ENCODE measurements at regions not wholly inside any gene's neighbourhood (a gene's known extent, or its start where the extent isn't known, plus 50 kb on each side); places are given as distances from the start of the nearest gene placed in this dataset.
"Not testable (repeated sequence)": the region's sequence is repeated elsewhere in the genome, so short reads cannot be mapped to it uniquely, and the experiment has no call there.

GRCh38 chr3:26193558-26193957 lies 403.7 kb downstream of the OXSM start:
- DNase-seq: no peak

DNA sequence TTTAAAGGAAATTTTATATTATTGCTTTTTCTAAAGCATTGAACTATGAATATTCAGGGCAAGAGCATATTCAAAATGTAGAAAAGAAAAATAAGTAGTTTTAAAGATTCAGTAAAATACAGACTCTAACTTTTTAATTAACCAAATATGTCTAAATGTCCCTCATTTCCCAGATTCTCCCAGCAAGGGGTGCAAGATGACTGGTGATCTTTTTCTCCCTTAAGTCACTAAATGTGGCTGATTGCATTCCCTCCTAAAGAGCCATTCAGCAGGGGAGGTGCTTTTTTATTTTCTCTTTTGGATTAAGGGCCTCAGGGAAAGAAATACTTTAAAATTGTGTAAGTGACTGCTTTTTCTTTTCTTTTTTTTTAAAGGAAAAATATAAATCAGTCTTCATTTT lies 406.9 kb downstream of the OXSM start:
- no peak for DNase-seq

GRCh38 chr3:26198609-26199008 lies 408.7 kb downstream of the OXSM start:
- DNase-seq: no peak

GRCh38 chr3:26202169-26202568 lies 412.3 kb downstream of the OXSM start:
- no peak for DNase-seq

GRCh38 chr3:26205475-26205874 lies 415.6 kb downstream of the OXSM start:
- DNase-seq: no peak

DNA sequence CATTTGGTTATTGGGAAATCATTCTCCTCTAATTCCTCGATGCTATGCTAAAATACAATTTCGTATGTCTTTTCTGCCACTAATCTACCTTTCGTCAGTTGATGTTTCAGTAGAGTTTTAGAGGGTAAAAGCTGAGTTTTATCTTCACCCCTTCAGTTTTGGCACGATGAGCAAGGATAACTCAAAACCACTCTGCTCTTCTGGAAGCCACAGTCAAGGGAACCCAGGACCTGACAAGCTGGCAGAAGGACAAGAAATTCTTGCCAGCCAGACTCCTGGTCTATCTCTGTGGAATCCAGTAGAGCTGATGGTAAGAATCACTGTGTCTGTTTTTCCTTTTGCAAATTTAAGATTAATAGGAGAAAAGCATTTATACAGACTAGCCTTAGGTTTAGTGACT lies 414.4 kb upstream of the LRRC3B start:
- no peak for DNase-seq

- no peak for DNase-seq
Measured at GRCh38 chr3:26229801-26230200, 392.8 kb upstream of the LRRC3B start.

DNA sequence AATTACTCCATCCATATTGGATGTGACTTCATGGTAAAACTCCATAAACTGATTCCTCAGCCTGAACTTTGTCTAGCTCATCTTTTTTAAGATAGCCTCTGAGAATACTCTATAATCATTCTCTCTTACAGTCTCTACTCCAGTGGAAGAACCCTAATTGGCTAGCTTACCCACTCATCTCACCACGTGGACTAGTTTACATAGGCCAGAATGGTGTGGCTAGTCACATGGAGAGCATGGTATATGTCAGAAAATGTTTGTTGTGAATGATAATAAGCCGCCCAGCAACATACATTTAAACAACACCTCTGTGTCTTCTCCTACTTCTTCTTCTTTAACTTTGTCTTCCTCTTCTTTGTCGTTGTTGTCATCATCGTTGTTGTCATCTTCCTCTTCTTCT lies 389.2 kb upstream of the LRRC3B start:
- DNase-seq: no peak

GRCh38 chr3:26236531-26236930 lies 386.0 kb upstream of the LRRC3B start:
- DNase-seq: no peak

GRCh38 chr3:26237036-26237682 lies 385.4 kb upstream of the LRRC3B start:
- no peak for DNase-seq

DNA sequence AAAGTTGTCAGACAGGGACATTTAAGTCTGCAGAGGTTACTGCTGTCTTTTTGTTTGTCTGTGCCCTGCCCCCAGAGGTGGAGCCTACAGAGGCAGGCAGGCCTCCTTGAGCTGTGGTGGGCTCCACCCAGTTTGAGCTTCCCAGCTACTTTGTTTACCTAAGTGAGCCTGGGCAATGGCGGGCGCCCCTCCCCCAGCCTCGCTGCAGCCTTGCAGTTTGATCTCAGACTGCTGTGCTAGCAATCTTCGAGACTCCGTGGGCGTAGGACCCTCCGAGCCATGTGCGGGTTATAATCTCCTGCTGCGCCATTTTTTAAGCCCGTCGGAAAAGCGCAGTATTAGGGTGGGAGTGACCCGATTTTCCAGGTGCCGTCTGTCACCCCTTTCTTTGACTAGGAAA lies 378.0 kb upstream of the LRRC3B start:
- DNase-seq: not testable (repeated sequence)

GRCh38 chr3:26245236-26245635 lies 377.3 kb upstream of the LRRC3B start:
- no peak for DNase-seq

DNA sequence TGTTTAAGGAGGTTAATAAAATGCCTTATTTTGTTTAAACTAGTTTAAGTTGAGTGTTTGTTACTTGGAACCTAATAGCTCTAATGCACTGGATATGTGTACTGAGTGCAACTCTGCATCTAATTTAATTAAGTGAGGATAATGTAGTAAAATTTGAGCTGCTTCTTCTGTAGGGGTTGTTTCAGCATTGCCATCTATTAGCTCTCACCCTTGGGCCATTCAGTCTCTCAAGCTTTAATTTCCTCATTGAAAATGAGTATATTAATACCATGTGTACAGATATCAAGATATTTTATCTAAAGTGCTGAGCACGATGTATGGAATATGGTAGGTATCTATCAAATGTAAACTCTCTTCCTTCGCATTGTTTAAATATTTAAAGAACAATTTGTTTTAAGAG lies 375.7 kb upstream of the LRRC3B start:
- DNase-seq: no peak

DNA sequence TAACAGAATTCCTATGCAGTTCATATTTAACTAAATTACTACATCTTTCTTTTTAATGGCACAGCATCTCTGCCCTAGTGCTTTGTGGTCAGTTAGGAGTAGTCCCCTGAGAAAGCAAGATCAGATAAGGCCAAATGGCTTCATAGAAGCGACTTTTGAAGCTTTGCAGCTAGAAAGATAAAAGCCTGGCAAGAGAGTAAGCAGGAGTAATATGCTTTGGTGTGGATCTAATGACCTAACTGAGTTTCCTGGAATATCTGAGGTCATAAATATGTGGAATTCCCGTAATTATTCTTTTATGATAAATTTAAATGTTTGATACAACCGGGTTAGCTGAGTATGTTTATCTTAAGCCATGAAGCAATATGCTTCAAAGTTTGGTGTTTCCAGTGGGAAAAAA lies 374.9 kb upstream of the LRRC3B start:
- DNase-seq: no peak

DNA sequence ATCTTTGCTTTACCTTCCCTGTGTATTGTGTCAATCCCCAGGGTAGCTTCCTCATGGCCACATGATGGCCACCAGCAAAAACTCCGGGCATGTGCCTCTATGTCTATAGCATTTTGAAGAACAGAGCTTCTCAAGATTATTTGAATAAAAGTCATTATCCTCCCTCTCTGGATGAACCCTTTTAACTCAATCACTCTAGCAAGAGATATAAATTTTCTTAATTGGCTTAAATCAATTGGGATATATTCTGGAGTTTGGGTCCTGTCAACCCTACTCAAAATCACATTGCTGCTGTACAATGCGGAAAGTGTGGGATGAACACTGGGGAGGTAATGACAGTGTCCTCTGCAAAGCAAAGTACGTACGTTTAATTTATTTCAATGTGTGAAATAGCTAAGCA lies 370.6 kb upstream of the LRRC3B start:
- no peak for DNase-seq

- no peak for DNase-seq
Measured at GRCh38 chr3:26256224-26256623, 366.3 kb upstream of the LRRC3B start.

DNA sequence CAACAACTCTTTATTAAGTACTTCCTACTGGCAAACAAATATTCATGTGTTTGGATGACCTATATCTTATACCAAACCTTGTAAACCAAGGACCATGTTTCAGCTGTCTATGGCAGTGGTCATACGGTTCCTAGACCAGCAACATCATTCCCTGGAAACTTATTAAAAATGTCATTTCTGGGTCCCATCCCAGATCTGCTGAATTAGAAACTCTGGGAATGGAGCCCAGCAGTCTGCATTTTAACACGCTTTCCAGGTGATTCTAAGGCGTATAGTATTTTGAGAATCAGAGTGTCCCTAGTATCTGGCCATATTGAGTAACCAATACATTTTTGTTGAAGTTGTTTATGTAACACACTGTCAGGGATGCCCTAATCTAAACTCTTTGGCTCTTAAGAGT lies 363.4 kb upstream of the LRRC3B start:
- no peak for DNase-seq

- DNase-seq: no peak
Measured at GRCh38 chr3:26260139-26260538, 362.4 kb upstream of the LRRC3B start.

DNA sequence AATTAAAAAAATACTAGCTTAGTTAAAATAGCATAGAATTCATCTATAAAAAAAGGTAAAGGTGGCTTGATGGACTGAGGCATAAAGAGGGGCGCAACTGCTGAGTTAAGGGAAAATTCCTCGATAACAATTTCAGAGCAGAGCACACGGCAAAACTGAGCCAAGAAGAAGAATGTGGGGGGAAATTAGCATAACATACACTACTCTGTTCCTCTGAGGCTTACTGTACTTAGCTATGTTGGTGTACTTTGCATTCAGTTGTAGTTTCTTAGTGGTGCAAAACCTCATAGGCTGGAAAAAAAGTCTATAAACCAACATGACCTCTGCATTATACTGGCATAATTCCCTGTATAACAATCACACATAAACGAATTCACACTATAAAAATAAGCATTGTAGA lies 357.9 kb upstream of the LRRC3B start:
- no peak for DNase-seq

- no peak for DNase-seq
Measured at GRCh38 chr3:26271848-26272247, 350.7 kb upstream of the LRRC3B start.

DNA sequence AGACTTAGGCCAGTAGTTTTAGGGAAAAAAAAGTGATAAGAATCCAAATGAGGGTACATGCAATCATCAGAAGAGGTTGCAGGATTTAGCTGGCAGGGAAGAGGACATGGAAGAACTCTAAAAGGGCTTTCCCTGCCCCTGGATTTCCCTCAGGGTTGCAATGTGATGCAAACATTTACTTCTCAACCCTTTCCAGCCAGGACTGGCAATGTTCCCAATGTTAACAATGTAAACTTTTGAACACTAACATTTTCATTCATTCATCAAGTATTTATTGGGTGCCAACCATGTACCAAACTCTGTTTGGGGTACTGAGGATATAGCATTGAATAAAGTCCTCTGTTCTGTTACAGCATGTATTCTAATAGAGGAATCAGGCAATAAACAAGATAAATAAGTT lies 349.4 kb upstream of the LRRC3B start:
- no peak for DNase-seq

GRCh38 chr3:26279091-26279490 lies 343.5 kb upstream of the LRRC3B start:
- no peak for DNase-seq

DNA sequence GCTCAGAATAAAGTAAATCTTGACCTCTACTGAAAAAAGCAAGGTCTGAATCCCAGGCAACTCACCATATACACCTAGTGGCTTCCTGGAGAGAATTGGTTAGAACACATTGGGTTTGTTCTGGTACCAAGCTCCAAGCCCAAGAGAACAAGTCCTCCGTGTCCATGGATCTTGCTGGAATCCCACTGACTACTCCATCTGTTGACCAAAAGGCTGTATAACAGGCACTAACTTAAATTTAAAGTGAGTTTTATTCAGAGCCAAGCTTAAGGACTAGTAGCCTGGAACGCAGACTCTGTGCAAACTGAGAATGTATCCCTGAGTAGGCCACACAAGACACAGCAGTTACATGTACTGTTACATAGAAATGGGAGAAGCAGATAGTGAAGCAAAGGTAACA lies 342.1 kb upstream of the LRRC3B start:
- no peak for DNase-seq

GRCh38 chr3:26281284-26281985 lies 341.1 kb upstream of the LRRC3B start:
- DNase-seq: no peak

GRCh38 chr3:26284503-26284902 lies 338.1 kb upstream of the LRRC3B start:
- not testable (repeated sequence) for DNase-seq

All from hippocampal formation (tissue), 2 donors.